GM18868 (cell line): ENCODE measurements at regions not wholly inside any gene's neighbourhood (a gene's known extent, or its start where the extent isn't known, plus 50 kb on each side); places are given as distances from the start of the nearest gene placed in this dataset.

ENCODE experiments used
- ATAC-seq: cut with Tn5 transposase; IDR thresholded peaks from one replicate; pipeline ENCODE4 v1.9.1; 2021; ENCODE audit warnings: mild to moderate bottlenecking, moderate library complexity; ENCODE audit not compliant: unreplicated experiment

DNA sequence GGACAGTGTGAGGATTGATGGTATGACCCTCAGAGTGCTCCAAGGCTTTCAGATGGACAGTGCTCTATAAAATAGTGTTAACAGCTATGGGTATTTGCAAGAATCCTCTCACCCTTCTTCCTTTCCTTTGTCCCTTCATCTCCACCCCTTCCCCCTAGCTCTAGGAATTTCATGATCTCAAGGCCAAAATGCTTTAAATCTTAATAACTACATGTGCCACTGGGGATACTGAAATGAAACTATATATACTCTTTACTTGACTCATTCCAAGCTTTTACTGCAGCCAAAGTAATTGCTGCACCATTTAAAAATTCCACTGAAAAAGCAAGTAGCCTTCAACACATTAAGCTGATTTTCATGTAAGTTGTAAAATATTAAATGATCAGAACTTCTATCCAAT lies 361.6 kb upstream of the SLC30A5 start:
- ATAC-seq = no peak

DNA sequence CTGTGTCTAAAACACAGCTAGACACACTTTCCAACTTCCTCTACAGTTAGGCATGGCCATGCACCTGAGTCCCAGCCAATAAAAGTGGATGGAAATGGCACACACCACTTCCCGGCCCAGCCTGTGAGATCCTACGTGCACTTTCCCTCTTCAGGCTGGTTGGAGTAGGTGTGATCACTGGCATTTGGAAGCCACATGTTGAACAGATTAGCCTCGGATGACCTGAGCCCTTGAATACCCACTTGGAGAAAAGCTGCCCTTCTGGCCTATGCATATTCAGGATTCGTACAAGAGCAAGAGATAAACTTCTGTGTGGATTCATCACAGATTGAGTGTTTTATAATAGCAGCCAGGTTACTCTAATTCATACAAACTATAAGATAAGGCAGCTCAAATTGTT lies 359.0 kb upstream of the SLC30A5 start:
- no peak for ATAC-seq

DNA sequence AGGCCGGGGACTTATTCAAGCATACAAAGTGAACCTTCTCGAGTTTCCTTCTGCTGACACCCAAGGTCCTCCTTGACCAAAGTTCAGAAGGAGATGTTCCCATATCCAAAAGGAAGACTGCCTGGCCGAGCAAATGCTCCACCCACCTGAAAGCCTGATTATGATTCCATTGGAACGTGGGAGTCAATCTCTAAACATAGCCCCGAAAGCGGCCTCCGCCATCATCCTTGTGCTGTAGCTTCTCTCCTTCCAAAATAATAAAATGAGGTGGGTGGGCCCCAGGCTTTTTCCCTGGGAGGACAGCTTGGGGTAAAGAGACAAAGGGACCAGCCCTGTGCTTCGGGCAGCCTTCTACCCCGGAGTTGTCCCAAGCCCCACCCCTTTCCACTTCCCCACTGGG lies 355.6 kb upstream of the SLC30A5 start:
- no peak for ATAC-seq

DNA sequence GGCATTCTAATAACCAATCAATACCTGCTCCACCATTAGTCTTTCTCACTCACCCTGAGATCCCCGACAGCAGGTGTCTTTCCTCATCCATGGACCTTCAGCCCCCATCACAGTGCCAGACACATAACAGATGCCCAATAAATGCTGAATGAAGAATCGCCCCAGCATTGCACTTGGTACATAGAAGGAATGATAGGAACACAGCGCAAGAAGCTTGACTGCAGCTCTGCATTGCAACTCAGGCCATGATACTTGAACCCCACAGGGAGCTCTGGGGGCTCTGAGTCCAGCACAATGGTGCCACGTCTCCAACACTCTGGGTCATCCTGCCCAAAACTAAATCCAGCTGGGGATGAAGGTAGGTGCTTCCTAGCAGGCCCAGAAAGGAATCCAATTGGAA lies 355.0 kb upstream of the SLC30A5 start:
- no peak for ATAC-seq

DNA sequence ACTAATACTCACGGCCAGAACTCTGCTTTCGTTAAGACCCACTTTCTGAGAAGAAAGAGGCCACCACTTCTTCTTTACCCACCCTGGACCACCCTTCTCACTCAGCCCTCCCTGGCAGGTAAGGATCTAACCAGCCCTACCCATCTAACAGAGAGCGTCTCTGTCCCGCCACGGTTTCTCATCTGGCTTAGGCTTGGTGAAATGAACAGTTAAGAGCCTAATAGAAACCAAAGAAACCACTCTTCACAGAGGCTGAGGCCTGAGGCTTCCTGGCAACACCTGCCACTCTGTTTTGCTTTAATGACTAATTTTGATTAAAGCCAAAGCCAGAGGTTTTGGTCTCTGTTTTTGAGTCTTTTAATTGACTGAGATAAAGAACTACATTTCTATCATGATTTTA lies 354.1 kb upstream of the SLC30A5 start:
- ATAC-seq = peak; percentile 71

DNA sequence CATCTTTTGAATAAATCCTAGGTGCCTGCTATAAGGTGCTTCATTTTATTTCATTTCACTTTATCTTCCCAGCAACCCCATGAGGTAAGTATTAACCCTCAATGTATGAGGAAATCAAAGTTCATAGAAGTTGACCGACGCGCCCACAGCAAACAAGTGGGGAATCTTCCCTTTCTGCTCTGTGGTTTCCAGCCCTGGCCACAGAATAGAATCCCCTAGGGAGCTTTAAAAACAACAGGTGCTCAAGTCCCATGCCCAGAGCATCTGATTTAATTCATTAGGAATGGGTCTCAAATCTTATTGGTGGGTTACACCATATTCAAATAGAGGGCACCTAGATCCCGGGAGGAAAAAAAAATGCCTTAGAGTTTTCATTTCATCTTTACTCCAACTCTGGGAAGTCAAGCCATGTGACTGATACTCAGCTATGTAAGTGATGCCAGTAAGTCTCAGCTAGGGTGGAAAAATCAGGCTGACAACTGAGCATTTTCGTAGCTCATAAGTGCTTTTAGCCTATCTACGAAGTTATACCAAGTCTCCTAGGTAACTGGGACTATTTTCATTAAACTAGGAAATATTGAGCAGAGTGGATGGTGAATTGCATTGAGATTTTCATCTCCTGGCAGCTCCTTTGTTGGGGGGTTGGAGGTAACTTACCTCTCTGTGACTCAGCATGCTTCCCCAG lies 353.4 kb upstream of the SLC30A5 start:
- ATAC-seq = peak; percentile 80

DNA sequence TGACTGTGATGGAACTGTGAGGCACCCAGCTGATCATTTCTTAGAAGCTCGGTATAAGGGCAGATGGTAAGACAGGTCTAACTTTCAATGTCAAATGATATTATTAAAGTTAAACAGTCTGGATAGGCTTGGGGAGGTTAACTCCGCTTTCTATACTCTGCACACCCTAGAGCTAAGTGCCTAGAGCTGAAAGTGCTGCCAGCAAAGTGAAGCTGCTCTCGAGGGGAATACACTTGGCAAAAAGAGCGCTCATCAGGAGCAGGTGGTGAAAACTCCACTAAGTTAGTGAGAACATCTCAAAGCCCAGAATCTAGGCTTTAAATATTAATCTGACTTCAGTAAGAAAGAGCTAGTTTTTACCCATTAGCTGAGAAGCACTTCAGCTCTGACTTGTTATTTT lies 349.6 kb upstream of the SLC30A5 start:
- no peak for ATAC-seq

DNA sequence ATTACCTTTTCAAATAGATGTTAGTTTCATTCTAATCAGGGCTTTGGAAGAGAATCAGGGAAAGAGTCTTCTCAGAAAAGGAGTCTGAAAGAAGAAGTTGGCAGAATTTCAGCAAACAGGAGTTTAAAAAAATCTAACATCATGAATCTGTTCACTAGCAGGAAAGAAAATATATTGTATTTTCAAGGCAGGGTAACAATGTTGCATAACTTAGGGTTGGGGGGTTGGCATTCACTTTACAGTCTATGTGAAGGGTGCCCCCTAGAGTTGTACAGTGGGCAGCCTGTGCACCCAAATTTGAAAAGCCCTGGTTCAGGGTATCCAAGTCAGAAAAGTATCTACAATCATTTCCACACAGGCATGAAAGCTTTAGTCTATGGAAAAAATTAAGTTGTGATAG lies 348.4 kb upstream of the SLC30A5 start:
- ATAC-seq = no peak

DNA sequence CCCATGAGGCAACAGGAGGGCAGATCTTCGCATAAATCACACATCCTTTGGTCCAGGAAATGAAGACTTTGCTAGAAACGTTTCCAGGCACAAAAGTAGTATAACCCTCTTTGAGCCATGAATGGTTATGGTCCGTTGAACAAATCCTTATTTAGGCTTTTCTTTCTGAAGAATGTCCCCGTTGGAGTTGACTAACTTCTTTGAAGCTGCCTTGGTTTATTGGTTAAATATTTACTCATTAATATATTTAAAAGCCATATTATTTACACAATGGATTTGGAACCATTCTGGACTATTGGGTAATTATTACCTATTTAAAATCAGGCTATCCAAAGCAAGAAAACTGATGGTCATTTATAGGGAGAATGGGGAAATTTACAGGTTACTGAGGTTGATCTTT lies 347.6 kb upstream of the SLC30A5 start:
- ATAC-seq = no peak

DNA sequence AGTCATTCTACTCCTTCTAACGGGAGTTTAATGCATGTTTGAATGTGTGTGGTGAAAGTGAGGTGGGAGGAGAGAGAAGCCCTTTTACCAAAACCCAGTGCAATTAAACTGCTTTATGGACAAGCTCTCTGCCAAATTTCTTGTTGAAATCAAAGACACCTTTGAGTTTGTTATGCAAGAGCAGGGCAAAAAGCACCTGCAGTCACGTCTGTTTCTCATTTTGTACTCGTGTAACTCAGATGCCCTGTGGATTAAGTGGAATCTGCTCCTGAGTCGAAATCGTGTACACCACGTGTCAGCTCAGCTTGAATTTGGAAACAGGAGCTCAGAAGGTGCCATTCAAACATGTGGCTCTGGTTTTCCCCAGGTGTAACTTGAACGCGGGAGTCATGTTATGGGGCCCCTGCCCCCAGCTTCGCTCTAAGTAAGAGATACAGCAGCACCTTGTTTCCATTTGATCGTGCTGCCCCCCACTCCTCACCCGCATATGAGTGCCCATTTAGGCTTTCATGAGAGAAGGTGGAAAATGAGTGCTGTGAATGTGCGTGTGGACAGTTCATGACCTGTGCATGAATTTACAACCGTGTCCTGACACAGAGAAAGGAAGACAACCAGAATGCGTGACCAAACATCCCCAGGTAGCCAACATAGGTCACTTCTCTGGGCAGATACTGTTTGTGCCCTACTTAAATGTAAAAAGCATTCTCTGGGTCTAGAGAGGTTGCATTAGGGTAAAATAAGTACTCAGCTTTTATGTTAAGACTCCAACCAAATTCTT lies 347.0 kb upstream of the SLC30A5 start:
- no peak for ATAC-seq

DNA sequence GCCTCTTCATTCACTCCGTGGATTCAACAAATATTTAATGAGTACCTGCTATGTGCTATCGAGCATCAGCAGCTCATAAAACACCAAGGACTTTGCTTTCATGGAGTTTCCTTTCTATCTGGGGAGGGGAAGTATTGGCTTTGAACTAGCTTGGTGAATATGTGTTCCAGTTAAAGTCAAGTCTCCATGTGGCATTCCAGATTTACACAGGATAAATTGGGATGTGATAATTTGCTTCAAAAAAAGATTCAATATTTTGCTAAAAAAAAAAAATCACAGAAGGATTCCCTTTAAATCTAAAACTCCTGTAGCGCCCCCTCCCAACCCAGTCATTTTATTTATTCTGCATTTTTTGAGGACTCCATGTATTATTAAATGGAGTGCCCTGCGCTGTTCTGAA lies 346.3 kb upstream of the SLC30A5 start:
- ATAC-seq = no peak

DNA sequence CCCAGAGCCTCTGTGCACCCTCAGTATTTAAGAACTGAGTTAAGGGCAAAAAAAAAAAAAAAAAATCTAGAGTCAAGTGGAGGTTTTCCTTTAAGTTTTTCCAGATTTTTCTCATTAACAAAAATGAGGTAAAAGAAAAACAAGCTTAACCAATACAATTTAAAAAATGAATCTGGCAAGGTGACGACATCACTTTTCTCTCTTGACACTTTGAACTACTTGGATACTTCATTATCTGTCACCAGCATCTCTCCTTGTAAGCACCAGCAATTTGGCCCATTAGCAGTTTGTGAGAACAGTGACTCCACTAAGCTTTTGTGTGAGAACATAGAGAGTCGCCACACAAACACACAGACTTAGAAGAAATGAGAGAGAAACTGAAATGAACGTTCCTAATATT lies 345.7 kb upstream of the SLC30A5 start:
- ATAC-seq = no peak

DNA sequence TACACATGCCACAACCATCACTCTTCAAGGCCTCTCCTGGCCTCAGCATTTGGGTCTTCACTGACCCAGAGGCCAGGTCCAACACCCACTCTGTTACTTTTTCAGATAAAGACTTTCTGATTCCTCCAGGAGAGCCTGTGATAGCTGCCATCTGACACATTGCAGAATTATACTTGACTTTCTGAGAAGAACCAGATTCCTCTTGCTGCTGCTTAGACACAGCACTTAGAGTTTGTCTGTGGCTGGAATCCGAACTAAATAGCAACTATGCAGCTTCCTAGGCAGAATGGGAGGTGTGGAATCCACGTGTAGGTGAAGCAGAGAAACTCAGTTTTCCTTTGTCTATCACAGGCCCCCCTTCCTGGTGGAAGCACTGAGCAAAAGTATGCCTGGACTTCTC lies 344.7 kb upstream of the SLC30A5 start:
- no peak for ATAC-seq

DNA sequence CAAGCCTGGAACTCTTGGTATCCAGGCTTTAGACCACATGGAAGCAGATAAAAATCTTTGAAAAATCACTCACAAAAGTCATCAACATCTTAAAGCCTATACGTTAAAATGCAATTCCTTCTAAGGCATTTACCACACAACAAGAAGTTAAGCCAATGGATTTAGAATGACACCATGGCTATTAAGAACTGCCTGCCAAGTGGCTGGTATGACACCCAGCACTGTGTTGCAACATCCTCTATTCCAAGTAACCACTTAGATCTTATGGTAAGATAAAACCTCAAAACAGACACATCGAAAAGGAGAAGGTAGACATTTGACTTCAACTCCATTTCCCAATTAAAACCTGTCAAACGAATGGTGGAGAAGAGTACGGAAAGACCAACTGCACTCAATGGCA lies 344.2 kb upstream of the SLC30A5 start:
- no peak for ATAC-seq

DNA sequence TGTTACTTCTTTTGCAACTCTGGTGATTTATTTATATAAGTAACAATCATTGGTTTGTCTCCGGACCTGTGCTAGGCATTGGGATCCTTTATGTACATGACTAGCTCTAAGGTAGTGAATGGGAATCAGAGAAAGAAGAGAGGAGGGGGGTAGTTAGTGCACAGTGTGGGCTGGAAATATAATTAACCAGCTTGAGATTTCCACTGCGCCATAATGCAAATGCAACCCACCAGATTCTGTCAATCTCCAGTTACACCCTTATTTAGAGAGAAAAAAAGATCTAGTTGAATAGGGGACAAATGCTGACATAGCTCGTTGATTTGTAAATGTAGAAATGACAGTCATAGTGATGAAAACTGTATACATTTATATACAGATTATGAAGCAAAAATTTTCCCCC lies 342.2 kb upstream of the SLC30A5 start:
- ATAC-seq = no peak

DNA sequence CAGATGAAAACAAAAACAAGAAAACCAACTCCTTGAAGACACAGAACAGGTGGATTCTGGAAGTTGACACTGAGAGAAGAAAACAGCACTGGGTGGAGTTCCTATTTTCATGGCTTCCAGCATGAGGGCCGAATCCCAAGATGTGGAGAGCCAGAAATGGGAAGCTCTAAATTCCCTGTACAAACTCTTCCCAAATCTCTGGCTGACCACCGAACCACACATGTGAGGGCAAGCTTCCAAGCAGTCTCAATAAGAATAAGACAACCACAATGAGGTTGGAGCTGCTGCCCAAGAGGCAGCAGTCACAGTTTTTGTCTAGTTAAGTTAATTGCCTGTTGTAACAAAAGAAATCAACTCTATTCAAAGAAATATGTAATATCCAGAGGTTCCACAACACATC lies 339.3 kb upstream of the SLC30A5 start:
- no peak for ATAC-seq

DNA sequence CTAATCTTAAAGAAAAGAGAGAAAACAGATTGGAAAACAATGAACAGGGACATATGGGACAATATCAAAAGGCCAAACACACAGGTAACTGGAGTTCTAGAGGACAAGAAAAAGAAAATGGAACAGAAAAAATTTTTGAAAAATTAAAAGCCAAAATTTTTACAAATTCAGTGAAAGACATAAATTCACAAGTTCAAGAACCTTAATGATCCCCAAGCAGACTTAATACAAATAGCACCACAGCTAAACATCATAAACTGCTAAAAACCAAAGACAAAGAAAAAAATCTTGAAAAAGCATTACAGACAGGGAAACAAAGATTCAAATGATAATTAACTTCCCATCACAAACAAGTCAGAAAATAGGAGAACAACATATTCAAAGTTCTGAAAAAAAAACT lies 338.5 kb upstream of the SLC30A5 start:
- no peak for ATAC-seq

DNA sequence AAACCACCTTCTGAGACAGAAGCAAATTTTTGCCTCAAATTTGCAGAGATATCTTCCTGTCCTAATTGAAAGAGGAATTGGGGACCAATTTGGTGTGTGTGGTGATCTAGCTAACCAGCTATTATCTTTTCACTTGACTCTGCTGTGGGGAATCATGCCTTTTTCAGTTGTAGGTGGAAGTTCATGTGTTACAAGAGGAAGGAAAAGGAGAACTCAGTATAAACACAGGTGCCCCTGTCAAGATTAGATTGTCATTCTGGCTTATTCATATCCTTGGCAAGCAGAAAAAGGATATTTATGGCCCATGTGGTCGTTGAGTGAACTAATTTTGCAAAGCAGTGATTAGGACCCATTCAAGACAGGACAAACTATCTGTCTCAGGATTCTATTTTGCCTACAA lies 336.8 kb upstream of the SLC30A5 start:
- no peak for ATAC-seq

DNA sequence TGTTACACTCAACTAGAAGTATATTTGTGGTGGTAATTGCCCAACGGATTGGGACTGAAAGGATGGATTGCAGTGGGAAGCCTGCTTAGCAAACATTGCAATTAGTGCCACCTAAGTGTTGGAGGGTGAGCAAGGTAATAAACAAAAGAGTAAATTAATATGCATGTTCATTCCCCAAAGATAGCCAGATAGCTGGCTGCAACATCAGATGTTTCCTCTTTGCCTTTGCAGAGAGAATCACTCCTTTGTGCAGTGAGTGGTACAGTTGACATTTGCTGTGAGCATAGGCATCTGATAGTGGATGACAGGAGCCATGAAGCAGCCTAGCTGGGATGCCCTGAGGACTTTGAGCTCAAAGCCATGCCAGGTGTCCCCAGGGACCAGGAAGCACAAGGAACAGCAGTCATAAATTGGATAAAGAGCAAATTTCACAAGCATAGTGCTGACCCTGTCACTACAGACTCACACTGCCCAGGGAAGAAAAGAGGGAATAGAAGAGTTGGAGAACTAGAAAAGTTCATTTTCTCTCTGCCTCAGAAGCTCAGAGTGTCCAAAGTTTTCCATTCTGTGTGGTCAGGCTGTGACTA lies 336.1 kb upstream of the SLC30A5 start:
- no peak for ATAC-seq

DNA sequence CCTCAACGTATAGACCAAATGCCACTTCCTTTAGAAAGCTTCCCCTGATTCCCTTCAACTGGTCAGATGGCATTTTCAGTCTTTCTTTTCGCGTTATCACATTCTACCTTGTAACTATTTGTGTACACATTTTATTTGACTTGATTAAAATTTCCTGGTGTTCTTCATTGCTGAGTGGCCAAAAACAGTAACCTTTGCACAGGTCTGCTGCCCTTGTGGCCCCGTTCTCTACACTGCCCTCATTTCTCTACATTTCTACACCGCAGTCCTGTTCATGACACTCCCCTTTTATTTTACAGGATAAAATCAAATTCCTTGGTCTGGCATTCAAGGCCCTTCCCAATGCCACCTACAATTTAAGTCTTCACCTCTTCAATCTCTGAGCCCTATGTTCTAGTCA lies 334.2 kb upstream of the SLC30A5 start:
- ATAC-seq = no peak

DNA sequence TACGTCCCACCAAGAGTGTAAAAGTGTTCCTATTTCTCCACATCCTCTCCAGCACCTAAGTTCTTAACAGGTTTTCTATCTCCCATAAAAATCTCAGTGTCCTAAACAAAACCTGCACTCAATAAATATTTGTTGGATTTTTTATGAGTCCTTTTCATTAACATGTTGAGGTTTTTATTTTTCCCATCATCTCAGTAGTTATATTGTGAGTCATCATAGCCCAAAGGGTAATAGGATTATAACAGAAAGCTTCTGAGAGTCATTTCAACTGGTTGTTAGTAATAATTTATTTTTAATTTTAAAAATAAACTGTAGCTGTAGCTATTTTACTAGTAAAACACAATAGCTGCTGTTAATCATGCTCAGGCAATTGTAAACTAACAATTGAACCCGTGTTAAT lies 331.6 kb upstream of the SLC30A5 start:
- no peak for ATAC-seq

DNA sequence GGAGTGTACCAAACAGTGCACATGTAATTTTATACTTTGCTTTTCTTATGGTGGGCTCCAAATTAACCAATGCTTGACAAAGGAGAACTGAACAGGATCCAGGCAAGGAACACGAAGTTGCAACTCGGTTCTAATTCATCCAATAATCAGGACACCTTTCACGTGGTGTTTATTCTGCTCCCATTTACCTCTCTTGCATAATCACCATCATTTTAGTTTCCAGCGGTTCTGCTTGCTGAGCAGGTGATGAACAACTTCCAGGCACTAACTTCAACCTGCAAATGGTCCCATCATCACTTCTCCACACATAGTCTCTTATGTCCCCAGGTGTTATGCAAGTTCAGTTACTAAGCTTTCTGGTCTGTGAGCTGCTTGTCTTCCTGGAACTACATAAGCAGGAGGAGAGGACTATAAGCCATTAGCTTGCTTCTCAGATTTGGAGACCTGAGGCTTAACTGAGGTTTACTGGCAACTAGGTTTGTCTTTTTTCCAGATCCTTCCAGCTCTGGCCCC lies 326.8 kb upstream of the SLC30A5 start:
- no peak for ATAC-seq
